ENCODE measurements at regions not wholly inside any gene's neighbourhood (a gene's known extent, or its start where the extent isn't known, plus 50 kb on each side); places are given as distances from the start of the nearest gene placed in this dataset.

GRCh38 chr22:47344414-47344813 is 582.0 kb downstream of the TBC1D22A start:
- TF ChIP-seq EZH2 (IDR thresholded peaks at IDR 0.05; ENCODE audit: insufficient read depth, poor library complexity, severe bottlenecking): no peak
- no peak for TF ChIP-seq EZH2phosphoT487 (IDR thresholded peaks at IDR 0.05; ENCODE audit: insufficient read depth, low read depth)
